GM20000 (cell line): ENCODE measurements at regions not wholly inside any gene's neighbourhood (a gene's known extent, or its start where the extent isn't known, plus 50 kb on each side); places are given as distances from the start of the nearest gene placed in this dataset.

ENCODE experiments used
- DNase-seq: peaks from one replicate; pipeline ENCODE4 v3.0.0; 2012; ENCODE audit warnings: low spot score
- CTCF ChIP-seq: IDR thresholded peaks from 2 replicates; pipeline ENCODE4 v1.5.1; 2012; ENCODE audit warnings: mild to moderate bottlenecking, control low read depth; ENCODE audit errors: extremely low read depth, missing control alignments

GRCh38 chr16:73713778-73714495 lies 582.7 kb upstream of the PSMD7 start:
- TF ChIP-seq CTCF, result no peak
- no peak for DNase-seq

- no peak for TF ChIP-seq CTCF
- no peak for DNase-seq
These were observed 583.4 kb upstream of the PSMD7 start for GRCh38 chr16:73713251-73713650.

- no peak for DNase-seq
These were observed 585.1 kb upstream of the PSMD7 start for GRCh38 chr16:73711406-73712080.

GRCh38 chr16:73710526-73710925 lies 586.1 kb upstream of the PSMD7 start:
- DNase-seq, result no peak
- no peak for TF ChIP-seq CTCF

More at GRCh38 chr16:73711406-73712080, 585.1 kb upstream of the PSMD7 start:
- no peak for TF ChIP-seq CTCF

GRCh38 chr16:73707863-73708262 lies 588.8 kb upstream of the PSMD7 start:
- TF ChIP-seq CTCF, result no peak
- no peak for DNase-seq

GRCh38 chr16:73703891-73704290 lies 592.7 kb upstream of the PSMD7 start:
- no peak for DNase-seq
- no peak for TF ChIP-seq CTCF

- no peak for DNase-seq
- TF ChIP-seq CTCF, result no peak
These were observed 599.3 kb upstream of the PSMD7 start for GRCh38 chr16:73697336-73697735.
